PC-3 (cell line): ENCODE measurements at regions not wholly inside any gene's neighbourhood (a gene's known extent, or its start where the extent isn't known, plus 50 kb on each side); places are given as distances from the start of the nearest gene placed in this dataset.

ENCODE experiments used
- ATAC-seq: fragments of 200-7000 bp; cut with Tn5 transposase; 2 replicates; pipeline ENCODE4 v1.9.1; 2020; ENCODE audit warnings: mild to moderate bottlenecking, moderate library complexity
- BruUV-seq: library from RNA; stranded (reverse); fragments of 400-500 nt; replicated peaks from 2 replicates; lab custom pipeline; 2021; lab: Mats Ljungman, UMichigan
- CTCF ChIA-PET: fragments of 300-600 bp; sonication (Branson Sonifier 250); formaldehyde crosslinking; loops from one replicate; lab custom pipeline; 2022; ENCODE audit warnings: antibody characterized with exemption; lab: Charles Lee
- POLR2A ChIA-PET: fragments of 300-600 bp; sonication (Branson Sonifier 250); formaldehyde crosslinking; loops from one replicate; lab custom pipeline; 2022; ENCODE audit warnings: antibody characterized with exemption; ENCODE audit not compliant: unreplicated experiment; lab: Charles Lee
- DNase-seq: peaks from one replicate; pipeline ENCODE4 v3.0.0-alpha.2; 2015
- H2AFZ ChIP-seq: fragments of 300-600 bp; sonication (generic); 2 replicates; pipeline ENCODE4 v1.6.0; 2016; ENCODE audit warnings: antibody characterized with exemption, low read length
- H3F3A ChIP-seq: fragments of 300-600 bp; sonication (generic); one replicate; pipeline ENCODE4 v1.6.0; 2017; ENCODE audit warnings: antibody characterized with exemption, low read length, control low read depth, mild to moderate bottlenecking; ENCODE audit not compliant: unreplicated experiment
- H3K27ac ChIP-seq: fragments of 300-600 bp; sonication (generic); 2 replicates; pipeline ENCODE4 v1.5.1; 2016; ENCODE audit warnings: mild to moderate bottlenecking, low read length
- H3K27me3 ChIP-seq: fragments of 300-600 bp; sonication (generic); 2 replicates; pipeline ENCODE4 v1.6.1; 2016; ENCODE audit warnings: low read length, mixed read lengths
- H3K36me3 ChIP-seq: fragments of 300-600 bp; sonication (generic); 2 replicates; pipeline ENCODE4 v1.6.1; 2016; ENCODE audit warnings: low read depth, mixed run types, low read length, mixed read lengths
- H3K4me1 ChIP-seq: fragments of 300-600 bp; sonication (generic); 2 replicates; pipeline ENCODE4 v1.5.1; 2016; ENCODE audit warnings: low read length; ENCODE audit not compliant: insufficient read depth
- H3K4me2 ChIP-seq: fragments of 300-600 bp; sonication (generic); 2 replicates; pipeline ENCODE4 v1.6.0; 2016; ENCODE audit warnings: low read length
- H3K4me3 ChIP-seq: fragments of 300-600 bp; sonication (generic); 2 replicates; pipeline ENCODE4 v1.5.1; 2016; ENCODE audit warnings: mild to moderate bottlenecking, low read length, mixed read lengths
- H3K79me2 ChIP-seq: fragments of 300-600 bp; sonication (generic); 2 replicates; pipeline ENCODE4 v1.6.1; 2017; ENCODE audit warnings: low read length, mixed read lengths
- H3K9ac ChIP-seq: fragments of 300-600 bp; sonication (generic); 2 replicates; pipeline ENCODE4 v1.6.0; 2016; ENCODE audit warnings: mild to moderate bottlenecking, low read length
- H3K9me2 ChIP-seq: fragments of 300-600 bp; sonication (generic); replicated peaks from 2 replicates; pipeline ENCODE4 v1.6.1; 2016; ENCODE audit warnings: mixed run types, low read length, mixed read lengths
- H3K9me3 ChIP-seq: fragments of 300-600 bp; sonication (generic); 2 replicates; pipeline ENCODE4 v1.6.1; 2016; ENCODE audit warnings: low read length, mixed read lengths
- H4K20me1 ChIP-seq: fragments of 300-600 bp; sonication (generic); 2 replicates; pipeline ENCODE4 v1.6.1; 2016; ENCODE audit warnings: low read length, mixed read lengths
- CTCF ChIP-seq: fragments of 300-600 bp; sonication (generic); conservative IDR thresholded peaks from 2 replicates; pipeline ENCODE4 v1.5.1; 2017; ENCODE audit warnings: antibody characterized with exemption, low read depth, mild to moderate bottlenecking, low read length
- EZH2 ChIP-seq: fragments of 300-600 bp; sonication (generic); IDR thresholded peaks from one replicate; pipeline ENCODE4 v1.6.1; 2017; ENCODE audit warnings: antibody characterized with exemption, mild to moderate bottlenecking, low read length; ENCODE audit not compliant: unreplicated experiment
- EZH2phosphoT487 ChIP-seq: fragments of 300-600 bp; sonication (generic); IDR thresholded peaks from 2 replicates; pipeline ENCODE4 v1.6.1; 2018; ENCODE audit warnings: mild to moderate bottlenecking, antibody characterized with exemption, low read length, borderline replicate concordance
- intact Hi-C: fragments of 100-400 bp; cut with micrococcal nuclease; formaldehyde crosslinking; loops from 2 replicates; pipeline ENCODE4 v1.9.0; 2023

DNA sequence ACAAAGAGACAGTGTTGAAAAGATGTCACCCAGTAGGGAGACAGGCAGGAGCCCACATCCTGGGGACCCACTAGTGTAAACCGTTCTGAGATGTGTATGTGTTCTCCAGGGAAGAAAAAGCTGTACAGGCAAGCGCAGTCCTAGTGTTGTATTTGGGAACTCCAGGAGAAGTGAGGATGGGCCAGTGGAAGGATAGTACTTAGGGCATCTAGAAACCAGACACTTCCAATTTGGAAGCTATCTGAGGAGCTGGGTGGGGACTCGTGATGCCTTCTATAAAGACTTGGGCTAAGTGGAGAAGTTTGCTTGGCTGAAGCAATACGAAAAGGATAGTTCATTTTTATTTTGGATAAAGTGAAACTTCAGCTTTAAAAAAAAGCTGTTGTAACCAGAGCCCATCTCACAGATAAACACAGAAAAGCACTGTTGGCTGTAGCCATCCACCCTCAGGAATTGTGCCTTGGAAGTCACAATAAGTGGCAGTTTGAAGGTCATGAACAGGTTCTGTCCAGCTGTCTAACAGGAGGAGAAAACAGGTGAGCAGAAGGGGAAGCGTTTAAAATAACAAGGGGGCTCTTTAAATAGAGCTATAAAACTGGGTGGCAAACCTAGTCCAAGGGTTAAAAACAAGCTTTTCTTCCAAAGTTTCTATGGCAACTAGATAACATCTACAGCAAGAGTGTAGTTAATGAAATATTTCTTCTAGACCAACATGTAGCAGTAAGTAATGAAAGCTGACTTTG is 108.0 kb upstream of the ARHGAP5 start:
- no peak for TF ChIP-seq EZH2
- TF ChIP-seq CTCF = no peak
- TF ChIP-seq EZH2phosphoT487 = no peak
- H3K27me3 ChIP-seq = no peaks in the 10 kb centered on the region
- no peaks in the 10 kb centered on the region for H3K79me2 ChIP-seq
- no peaks in the 10 kb centered on the region for H4K20me1 ChIP-seq
- H3K9me3 ChIP-seq = 0 out of 2 replicates have a peak, but pooled peaks cover 3% of the 10 kb centered on the region
- no peaks in the 10 kb centered on the region for H3F3A ChIP-seq
- no peak overlapping the region for H3K4me3 ChIP-seq
- no peaks in the 10 kb centered on the region for H3K36me3 ChIP-seq
- CTCF ChIA-PET = no interaction called here
- no TSS peak for BruUV-seq
- DNase-seq = no peak
- intact Hi-C loops = no loop called here
- POLR2A ChIA-PET = no interaction called here
- no peaks in the 10 kb centered on the region for H3K9me2 ChIP-seq
- no peak overlapping the region for H3K9ac ChIP-seq
- H3K4me1 ChIP-seq = no peaks in the 10 kb centered on the region
- no peak overlapping the region for H3K27ac ChIP-seq
- no peak overlapping the region for H2AFZ ChIP-seq
- ATAC-seq = peak; percentile 46; the same call in 1 of the 2 replicates
- H3K4me2 ChIP-seq = no peak overlapping the region

GRCh38 chr14:31969699-31970240 is 107.3 kb upstream of the ARHGAP5 start:
- Histone ChIP-seq H3K4me3 (no peak overlapping the region), H3F3A (no peaks in the 10 kb centered on the region), H3K9me2 (no peaks in the 10 kb centered on the region), H3K36me3 (no peaks in the 10 kb centered on the region), H3K4me1 (no peaks in the 10 kb centered on the region), H3K4me2 (no peak overlapping the region), H3K27me3 (no peaks in the 10 kb centered on the region), H3K9me3 (0 out of 2 replicates have a peak, but pooled peaks cover 3% of the 10 kb centered on the region), H3K79me2 (no peaks in the 10 kb centered on the region), H4K20me1 (no peaks in the 10 kb centered on the region), H3K27ac (no peak overlapping the region), H2AFZ (no peak overlapping the region), H3K9ac (no peak overlapping the region)
- ATAC-seq = no peak
- intact Hi-C loops = no loop called here
- TF ChIP-seq EZH2phosphoT487 (no peak), EZH2 (no peak), CTCF (no peak)
- ChIA-PET CTCF (no interaction called here), POLR2A (no interaction called here)
- no TSS peak for BruUV-seq
- DNase-seq = no peak

DNA sequence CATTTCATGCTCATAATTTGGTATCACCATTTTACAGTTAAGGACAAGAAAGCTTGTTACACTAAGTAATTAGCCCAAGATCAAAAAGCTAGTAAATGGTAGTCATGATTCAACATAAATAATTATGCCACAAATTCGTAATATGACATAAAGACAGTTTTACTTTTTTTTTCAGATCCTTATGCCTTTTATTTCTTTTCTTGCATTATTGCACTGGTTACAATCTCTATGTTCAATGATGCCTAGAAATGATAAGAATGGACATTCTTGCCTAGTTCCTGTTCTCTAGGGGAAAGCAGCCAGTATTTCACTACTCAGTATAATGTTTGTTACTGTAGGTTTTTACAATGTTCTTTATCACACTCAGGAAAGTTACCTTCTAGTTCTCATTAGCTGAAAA is 106.4 kb upstream of the ARHGAP5 start:
- Histone ChIP-seq H4K20me1 (no peaks in the 10 kb centered on the region), H3K27me3 (no peaks in the 10 kb centered on the region), H2AFZ (no peak overlapping the region), H3K4me1 (no peaks in the 10 kb centered on the region), H3K36me3 (no peaks in the 10 kb centered on the region), H3K27ac (no peak overlapping the region), H3K9me3 (0 out of 2 replicates have a peak, but pooled peaks cover 3% of the 10 kb centered on the region), H3K4me3 (no peak overlapping the region), H3F3A (no peaks in the 10 kb centered on the region), H3K4me2 (no peak overlapping the region), H3K79me2 (no peaks in the 10 kb centered on the region), H3K9ac (no peak overlapping the region), H3K9me2 (no peaks in the 10 kb centered on the region)
- no peak for DNase-seq
- intact Hi-C loops = no loop called here
- no peak for ATAC-seq
- TF ChIP-seq EZH2phosphoT487 (no peak), CTCF (no peak), EZH2 (no peak)
- no TSS peak for BruUV-seq
- POLR2A ChIA-PET = no interaction called here
- CTCF ChIA-PET = no interaction called here
